ENCODE measurements at regions not wholly inside any gene's neighbourhood (a gene's known extent, or its start where the extent isn't known, plus 50 kb on each side); places are given as distances from the start of the nearest gene placed in this dataset.

GRCh38 chr2:19119326-19120001 lies 239.0 kb downstream of the OSR1 start:
- H3K4me1 ChIP-seq (ENCODE audit: control insufficient read depth in 4 of 4, insufficient read depth in 4 of 4, low read length in 3 of 4) = no peaks in the 10 kb centered on the region
- no peak overlapping the region for H3K4me3 ChIP-seq (ENCODE audit: low read depth in 1 of 3, low read length in 3 of 3)
- no peaks in the 10 kb centered on the region for H3K27me3 ChIP-seq (ENCODE audit: control insufficient read depth in 4 of 4, insufficient read depth in 4 of 4, low read length in 3 of 4)
- H3K9ac ChIP-seq (ENCODE audit: low read depth in 1 of 2, low read length in 2 of 2) = no peak overlapping the region
- H3K27ac ChIP-seq (ENCODE audit: low read depth in 1 of 2, low read length in 2 of 2) = no peak overlapping the region
- H3K9me3 ChIP-seq (ENCODE audit: control insufficient read depth in 4 of 4, low read length in 3 of 4) = no peaks in the 10 kb centered on the region
- TF ChIP-seq ATF3 (IDR thresholded peaks at IDR 0.05) (no peak), REST (IDR thresholded peaks at IDR 0.05) (no peak), ZBTB33 (IDR thresholded peaks at IDR 0.05) (no peak), MAX (IDR thresholded peaks at IDR 0.05) (no peak), RXRA (IDR thresholded peaks at IDR 0.05) (no peak), GABPA (IDR thresholded peaks at IDR 0.05 in 1 of 2, conservative IDR thresholded peaks at IDR 0.05 in 1 of 2) (no peak)
- no peaks in the 10 kb centered on the region for H3K36me3 ChIP-seq (ENCODE audit: control insufficient read depth in 4 of 4, insufficient read depth in 3 of 4, low read depth in 1 of 4, low read length in 3 of 4)
- no peak for DNase-seq (ENCODE audit: low spot score)
- WGBS = 88% methylated on average over 3 of the region's 3 CpGs

GRCh38 chr2:19116918-19117317 lies 241.5 kb downstream of the OSR1 start:
- WGBS = 66% methylated on average over 4 of the region's 4 CpGs
- TF ChIP-seq SP1 (IDR thresholded peaks at IDR 0.05) (no peak), RXRA (IDR thresholded peaks at IDR 0.05) (no peak), TAF1 (conservative IDR thresholded peaks at IDR 0.05) (no peak), RAD21 (IDR thresholded peaks at IDR 0.05) (no peak), GABPA (IDR thresholded peaks at IDR 0.05 in 1 of 2, conservative IDR thresholded peaks at IDR 0.05 in 1 of 2) (no peak), FOXA1 (IDR thresholded peaks at IDR 0.05) (no peak), JUND (IDR thresholded peaks at IDR 0.05) (no peak), CTCF (IDR thresholded peaks at IDR 0.05; ENCODE audit: low read depth, low read length, missing input control) (no peak)

More at GRCh38 chr2:19116918-19117317, 241.5 kb downstream of the OSR1 start:
- Histone ChIP-seq H3K9ac (ENCODE audit: low read depth in 1 of 2, low read length in 2 of 2) (no peak overlapping the region), H3K9me3 (ENCODE audit: control insufficient read depth in 4 of 4, low read length in 3 of 4) (no peaks in the 10 kb centered on the region), H3K27me3 (ENCODE audit: control insufficient read depth in 4 of 4, insufficient read depth in 4 of 4, low read length in 3 of 4) (no peaks in the 10 kb centered on the region), H3K36me3 (ENCODE audit: control insufficient read depth in 4 of 4, insufficient read depth in 3 of 4, low read depth in 1 of 4, low read length in 3 of 4) (no peaks in the 10 kb centered on the region), H3K4me3 (ENCODE audit: low read depth in 1 of 3, low read length in 3 of 3) (no peak overlapping the region), H3K4me1 (ENCODE audit: control insufficient read depth in 4 of 4, insufficient read depth in 4 of 4, low read length in 3 of 4) (no peaks in the 10 kb centered on the region), H3K27ac (ENCODE audit: low read depth in 1 of 2, low read length in 2 of 2) (no peak overlapping the region)
- no peak for DNase-seq (ENCODE audit: low spot score)

Measured in liver (tissue), 8 donors.